RPMI7951 (cell line): ENCODE measurements at regions not wholly inside any gene's neighbourhood (a gene's known extent, or its start where the extent isn't known, plus 50 kb on each side); places are given as distances from the start of the nearest gene placed in this dataset.
"Not testable (repeated sequence)": the region's sequence is repeated elsewhere in the genome, so short reads cannot be mapped to it uniquely, and the experiment has no call there.

ENCODE experiments used
- DNase-seq: peaks from one replicate; pipeline ENCODE4 v3.0.0-alpha.2; 2012; ENCODE audit warnings: low read depth

- DNase-seq = peak; percentile 85
Observed at GRCh38 chr10:35795131-35795824, 153.2 kb upstream of the FZD8 start.

GRCh38 chr10:35794703-35795102 lies 152.6 kb upstream of the FZD8 start:
- peak; percentile 49 for DNase-seq

DNA sequence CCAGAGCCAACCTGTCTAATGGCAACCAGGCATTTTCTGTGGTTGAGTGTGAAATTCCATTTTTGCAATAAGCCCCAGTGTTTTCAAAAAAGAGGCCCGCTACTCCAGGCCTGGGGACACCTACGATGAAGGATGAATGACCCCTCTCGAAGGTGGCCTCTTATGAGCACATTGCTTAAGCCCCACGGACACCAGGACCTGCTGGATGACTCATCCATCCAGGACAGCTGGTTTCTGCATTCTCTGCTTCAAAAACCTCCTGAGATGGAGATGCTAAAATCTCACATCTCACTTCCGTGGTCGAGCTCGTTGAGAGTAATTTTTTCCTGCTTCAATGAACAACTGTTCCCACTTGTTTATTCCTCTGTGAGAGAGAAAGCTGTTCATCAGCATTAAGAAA lies 150.2 kb upstream of the FZD8 start:
- DNase-seq = peak; percentile 77

DNA sequence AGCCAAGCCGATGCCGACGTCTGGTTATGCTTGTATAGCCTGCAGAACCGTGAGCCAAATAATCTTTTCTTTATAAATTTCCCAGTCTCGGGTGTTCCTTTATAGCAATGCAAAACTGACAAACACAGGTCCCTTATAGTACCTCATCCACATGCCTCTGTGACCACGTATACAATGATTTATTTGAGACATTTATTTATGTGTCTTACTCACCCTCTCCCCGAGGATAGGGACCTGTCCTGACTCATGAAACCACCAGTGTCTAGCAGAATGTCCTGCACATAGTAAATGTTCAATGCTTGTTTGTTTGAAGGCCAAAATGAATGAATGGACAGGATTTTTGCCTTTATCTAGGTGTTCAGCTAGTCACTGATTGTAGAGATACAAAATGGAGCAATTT lies 147.9 kb upstream of the FZD8 start:
- peak; percentile 85 for DNase-seq

GRCh38 chr10:35784751-35785150 lies 142.7 kb upstream of the FZD8 start:
- DNase-seq = peak; percentile 41

GRCh38 chr10:35783305-35783838 lies 141.3 kb upstream of the FZD8 start:
- DNase-seq = no peak

DNA sequence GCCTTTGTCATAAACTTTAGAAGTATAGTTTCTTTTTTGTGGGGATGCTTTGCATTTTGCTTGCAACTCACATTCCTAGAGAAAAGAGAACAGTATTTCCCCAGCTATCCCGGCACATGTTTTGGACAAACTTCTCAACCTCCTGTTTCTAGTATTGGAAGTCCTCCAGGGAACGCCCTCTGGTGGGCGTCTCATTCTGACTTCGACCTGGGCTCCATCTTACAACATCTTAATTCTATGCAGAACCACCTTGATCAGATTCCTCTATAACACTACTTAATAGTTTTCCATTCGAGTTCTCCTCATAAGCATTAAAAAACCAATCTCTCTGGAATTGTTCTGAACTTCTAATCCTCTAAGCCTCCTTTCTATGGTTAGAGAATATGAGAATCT lies 139.5 kb upstream of the FZD8 start:
- peak; percentile 34 for DNase-seq

DNA sequence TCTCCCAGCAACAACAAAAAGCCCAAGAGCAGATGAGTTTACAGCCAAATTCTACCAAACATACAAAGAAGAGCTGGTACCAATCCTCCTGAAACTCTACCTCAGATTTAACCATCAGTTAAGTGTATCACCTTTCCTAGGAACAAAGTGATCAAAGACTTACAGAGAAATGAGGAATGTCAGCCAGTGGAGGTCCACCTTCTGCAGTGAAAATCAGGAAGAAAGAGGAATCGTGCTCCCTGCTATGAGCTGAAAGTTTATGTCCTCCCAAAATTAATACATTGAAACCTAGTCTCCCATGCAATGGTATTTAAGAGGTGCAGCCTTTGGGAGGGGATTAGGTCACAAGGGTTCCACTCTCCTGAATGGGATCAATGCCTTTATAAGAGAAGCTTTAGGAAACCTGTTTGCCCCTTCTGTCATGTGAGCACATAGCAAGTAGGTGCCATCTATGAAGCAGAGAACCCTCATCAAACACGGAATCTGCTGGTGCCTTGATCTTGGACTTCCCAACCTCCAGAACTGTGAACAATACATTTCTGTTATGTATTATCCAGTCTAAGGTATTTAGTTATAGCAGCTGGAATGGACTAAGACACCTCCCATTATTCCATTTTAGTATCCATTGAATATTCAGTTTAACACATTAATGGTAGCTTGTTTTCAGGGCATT lies 139.0 kb upstream of the FZD8 start:
- peak; percentile 21 for DNase-seq

DNA sequence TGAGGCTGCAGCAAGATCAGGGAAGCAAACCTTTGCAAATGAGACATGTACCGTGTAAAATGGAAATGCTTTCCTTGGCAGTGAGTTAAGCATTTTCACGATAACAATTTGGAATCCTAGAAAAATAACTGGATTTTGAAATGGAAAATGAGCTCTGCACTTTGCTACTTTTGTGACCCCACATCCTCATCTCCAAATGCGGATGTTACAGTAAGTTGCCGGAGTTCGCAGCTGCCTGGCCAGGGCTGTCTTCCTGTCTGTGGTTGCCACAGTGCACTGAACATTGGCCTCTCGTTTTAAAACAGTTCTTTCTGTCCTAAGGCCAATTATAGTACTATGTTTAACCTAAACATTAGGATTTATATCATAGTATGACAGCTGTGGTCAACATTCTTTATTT lies 136.2 kb upstream of the FZD8 start:
- DNase-seq = no peak

- DNase-seq = not testable (repeated sequence)
Observed at GRCh38 chr10:35776557-35776956, 134.5 kb upstream of the FZD8 start.

GRCh38 chr10:35774109-35774508 lies 132.0 kb upstream of the FZD8 start:
- DNase-seq = no peak

DNA sequence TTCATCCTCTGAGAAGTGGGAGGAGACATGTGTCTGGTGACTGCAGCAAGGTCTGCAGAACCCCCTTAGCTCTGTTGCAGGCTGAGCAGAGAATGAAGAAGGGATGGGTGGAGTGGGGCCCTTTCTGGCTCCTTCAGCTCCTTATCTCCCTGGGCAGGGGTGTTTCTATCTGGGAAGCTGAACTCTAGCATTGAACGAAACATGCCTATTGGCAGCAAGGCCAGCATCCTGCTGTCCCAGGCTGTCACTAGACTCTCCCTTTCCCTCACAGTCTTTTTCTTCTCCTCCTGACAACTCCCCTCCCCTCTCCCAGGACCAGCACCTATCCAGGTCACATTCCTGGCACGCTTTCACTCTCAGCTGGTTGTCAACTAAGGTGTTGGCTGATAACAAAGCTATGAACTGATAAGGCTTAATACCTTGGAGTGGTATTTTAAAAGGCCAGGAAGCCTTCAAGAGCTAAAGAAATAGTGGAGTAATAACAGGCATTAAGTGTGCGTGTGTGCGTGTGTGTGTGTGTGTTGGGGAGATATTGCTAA lies 128.8 kb upstream of the FZD8 start:
- DNase-seq = no peak

DNA sequence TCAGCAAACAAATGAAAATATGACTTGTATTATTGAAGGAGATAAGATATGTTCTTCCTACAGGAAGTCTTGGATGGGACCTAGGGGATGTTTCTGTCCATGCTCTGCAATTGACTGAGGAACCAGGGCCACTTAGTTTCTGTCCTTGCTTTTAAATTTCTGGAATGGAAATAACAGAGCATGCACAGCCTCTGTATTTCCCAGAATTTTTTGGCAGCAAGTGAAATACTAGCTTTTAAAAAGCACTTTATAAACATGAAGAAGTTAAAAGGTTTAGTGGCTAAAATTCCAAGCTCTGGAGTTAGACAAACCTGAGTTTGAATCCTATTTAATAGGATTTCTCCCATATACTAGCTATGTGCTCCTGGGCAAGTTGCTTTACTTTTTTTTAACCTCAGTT lies 127.7 kb upstream of the FZD8 start:
- DNase-seq = no peak

DNA sequence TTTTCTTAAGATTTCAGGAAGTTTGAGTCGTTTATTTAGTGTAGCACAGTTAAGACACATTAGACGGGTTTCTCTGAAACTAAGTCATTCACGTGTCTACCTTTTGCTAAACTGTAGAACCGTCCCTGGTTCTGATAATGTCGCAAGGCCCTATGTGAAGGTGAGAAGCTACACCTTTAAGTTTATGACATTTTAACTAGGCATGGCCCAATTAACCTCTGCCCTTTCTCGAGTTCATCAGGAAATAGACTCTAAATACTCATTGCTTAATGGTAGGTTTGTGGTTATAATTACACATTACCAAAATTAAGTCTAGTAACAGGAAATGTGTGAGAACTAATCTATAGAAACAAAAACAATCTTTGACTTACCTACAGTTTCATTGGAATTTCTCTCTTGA lies 126.6 kb upstream of the FZD8 start:
- no peak for DNase-seq

DNA sequence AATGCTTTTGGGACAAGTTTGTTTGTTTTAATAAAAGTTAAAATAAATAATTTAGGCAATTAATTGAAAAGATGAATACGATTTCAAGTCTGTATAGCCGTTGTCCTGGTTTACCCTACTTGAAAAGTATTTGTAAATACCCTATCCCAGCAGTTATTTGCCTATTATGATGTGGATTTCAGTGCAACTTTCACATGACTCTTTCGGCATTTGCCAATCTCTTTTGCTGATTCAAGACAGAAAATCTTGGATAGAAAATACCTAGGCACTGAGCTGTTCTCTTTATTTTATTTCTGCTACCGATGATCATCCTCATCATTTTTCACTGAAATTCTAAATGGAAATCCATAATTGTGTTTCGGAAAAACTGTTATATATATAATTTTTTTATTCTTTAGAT lies 125.9 kb upstream of the FZD8 start:
- no peak for DNase-seq

DNA sequence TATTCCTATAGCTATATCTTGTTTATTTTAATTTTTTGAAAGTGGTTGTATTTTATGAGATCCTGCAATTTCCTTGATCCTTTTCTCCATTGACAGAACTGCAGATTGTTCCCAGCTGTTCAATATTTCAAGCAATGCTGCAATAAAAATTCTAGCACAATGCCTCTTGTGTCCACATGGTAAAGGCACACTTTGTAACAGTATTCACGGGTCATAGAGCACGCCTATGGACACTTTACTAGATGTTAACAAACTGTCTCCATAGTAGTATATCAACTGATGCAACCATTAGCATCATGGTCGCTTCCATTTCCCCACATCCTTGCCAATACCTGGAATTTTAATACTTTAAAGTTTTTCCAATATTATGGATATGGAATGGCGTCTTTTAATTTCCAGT lies 123.9 kb upstream of the FZD8 start:
- no peak for DNase-seq

- no peak for DNase-seq
Observed at GRCh38 chr10:35765066-35765527, 123.0 kb upstream of the FZD8 start.

DNA sequence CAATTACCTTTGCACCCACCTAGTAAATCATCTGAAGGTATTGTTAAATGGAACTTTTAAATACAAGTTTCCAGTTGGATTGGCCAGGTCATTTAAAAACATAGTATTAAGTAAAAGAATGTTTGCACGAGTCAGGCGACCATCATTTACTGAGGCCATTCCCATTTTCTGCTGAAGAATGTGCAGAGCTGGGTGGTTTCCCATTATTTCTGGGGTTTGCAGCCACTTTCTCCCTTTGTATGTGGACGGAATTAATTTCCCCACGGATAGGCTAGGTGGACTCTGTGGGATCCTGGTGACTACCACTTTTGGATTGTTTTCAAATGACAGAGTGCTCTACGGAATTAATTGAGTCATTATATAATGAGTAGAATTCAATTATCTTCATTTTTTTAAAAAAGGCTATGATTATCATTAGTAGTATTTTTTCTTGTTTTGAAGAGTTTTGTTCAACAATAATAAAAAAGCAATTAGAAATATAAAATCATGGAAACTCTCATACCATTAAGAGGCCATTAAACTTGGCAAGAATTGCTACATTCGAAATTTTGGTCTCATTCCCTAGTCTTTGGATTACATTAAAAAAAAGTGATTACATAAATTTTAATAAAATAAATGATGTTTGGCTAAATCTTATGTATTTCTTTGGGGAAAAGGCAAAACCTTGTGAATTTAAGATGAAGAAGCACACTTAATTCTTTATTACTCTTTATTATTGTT lies 120.4 kb upstream of the FZD8 start:
- DNase-seq = no peak

- no peak for DNase-seq
Observed at GRCh38 chr10:35758076-35758475, 116.0 kb upstream of the FZD8 start.

DNA sequence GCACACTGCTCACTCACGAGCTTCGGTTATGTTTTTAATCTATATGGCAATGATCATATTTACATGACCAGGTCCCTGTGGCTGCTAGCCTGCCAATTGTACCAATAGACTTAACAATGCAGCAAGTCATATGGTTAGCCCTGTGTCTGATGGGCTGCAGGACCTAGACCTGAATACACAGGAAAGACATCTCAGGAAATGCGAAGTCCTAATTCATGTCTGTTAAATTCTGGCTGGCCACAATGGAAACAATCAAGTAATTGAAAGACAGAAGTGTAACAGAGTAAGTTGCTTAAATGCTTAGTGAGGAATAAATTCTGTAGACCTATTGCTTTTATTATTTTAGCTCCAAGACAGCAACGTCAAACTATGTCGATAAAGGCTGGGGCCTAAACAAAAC lies 112.4 kb upstream of the FZD8 start:
- no peak for DNase-seq

DNA sequence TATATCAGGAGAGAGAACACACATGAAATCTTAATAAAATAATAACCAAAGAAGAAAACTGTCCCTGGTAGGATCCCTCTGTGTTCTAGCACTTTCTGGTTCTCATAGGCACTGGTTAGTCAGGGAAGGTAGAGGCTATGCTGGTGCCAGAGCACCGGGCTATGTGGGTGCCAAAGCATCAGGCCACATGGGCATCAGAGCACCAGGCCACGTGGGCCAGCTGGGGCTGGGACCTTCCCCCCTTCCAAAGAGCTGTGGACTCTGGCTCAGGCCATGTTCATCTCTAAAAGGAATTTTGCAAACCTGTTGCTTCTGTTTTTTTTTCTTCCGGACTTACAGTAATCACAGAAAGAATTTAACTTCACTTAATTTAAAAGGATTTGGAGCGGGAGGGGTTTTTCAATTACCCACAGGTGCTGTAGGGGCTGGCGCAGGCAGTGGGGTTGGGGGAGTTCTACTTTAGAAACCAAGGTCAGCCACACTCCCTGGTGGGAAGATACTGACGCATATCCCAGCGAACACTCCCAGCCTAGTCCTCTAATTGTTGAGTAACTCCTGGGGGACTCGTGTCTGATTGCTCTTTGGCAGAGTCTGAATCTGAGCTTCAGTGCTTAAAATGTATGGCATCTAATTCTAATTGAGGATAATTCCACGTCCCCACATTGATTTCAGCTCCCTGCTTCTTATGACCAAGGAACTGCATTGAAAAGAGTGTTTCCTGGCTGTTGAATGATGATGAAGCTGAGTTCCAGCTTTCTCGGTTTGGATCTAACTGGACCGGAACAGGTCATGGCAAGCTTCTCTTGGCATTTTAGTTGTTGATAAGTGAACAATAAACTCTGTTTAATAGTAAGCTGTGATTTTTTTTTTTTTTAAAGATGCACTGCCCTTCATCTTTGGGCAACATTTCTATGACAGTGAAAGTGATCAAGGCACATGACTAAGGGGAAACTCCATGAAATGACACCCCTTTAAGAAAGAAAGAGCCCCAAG lies 110.7 kb upstream of the FZD8 start:
- DNase-seq = no peak
